Cardiac fibroblast (primary cell): ENCODE measurements at regions not wholly inside any gene's neighbourhood (a gene's known extent, or its start where the extent isn't known, plus 50 kb on each side); places are given as distances from the start of the nearest gene placed in this dataset.

Experiments
- DNase-seq, 2 donors: peaks; one replicate each; pipeline versions ENCODE4 v3.0.0 to v3.0.0-alpha.2; 2010; ENCODE audit warnings: low read depth in 2 of 2
- H3K4me3 ChIP-seq, 2 donors: replicated peaks in 1 of 2; 1 replicate in 1 of 2; 2 replicates in 1 of 2; pipeline ENCODE4 v1.5.1; 2011; ENCODE audit warnings: low read depth in 2 of 2, low read length in 2 of 2, mild to moderate bottlenecking in 2 of 2, moderate library complexity in 1 of 2
- CTCF ChIP-seq: IDR thresholded peaks from one replicate; pipeline ENCODE4 v1.5.1; 2011; ENCODE audit warnings: low read depth, mild to moderate bottlenecking, low read length, inconsistent platforms

GRCh38 chr6:92043777-92044176 lies 1375.6 kb downstream of the EPHA7 start:
- H3K4me3 ChIP-seq, result no peak overlapping the region
- no peak for TF ChIP-seq CTCF
- no peak for DNase-seq

GRCh38 chr6:92026878-92027277 lies 1392.5 kb downstream of the EPHA7 start:
- no peak overlapping the region for H3K4me3 ChIP-seq
- no peak for TF ChIP-seq CTCF
- DNase-seq, result no peak

- TF ChIP-seq CTCF, result no peak
- H3K4me3 ChIP-seq, result no peak overlapping the region
- no peak for DNase-seq
These were observed 1394.5 kb downstream of the EPHA7 start for GRCh38 chr6:92024881-92025280.

- DNase-seq, result no peak
- TF ChIP-seq CTCF, result no peak
- H3K4me3 ChIP-seq, result no peak overlapping the region
These were observed 1395.2 kb downstream of the EPHA7 start for GRCh38 chr6:92024110-92024509.

- no peak overlapping the region for H3K4me3 ChIP-seq
- TF ChIP-seq CTCF, result no peak
- DNase-seq, result no peak
These were observed 1395.9 kb downstream of the EPHA7 start for GRCh38 chr6:92023410-92023966.

- TF ChIP-seq CTCF, result no peak
- DNase-seq, result no peak
- no peak overlapping the region for H3K4me3 ChIP-seq
These were observed 1407.6 kb downstream of the EPHA7 start for GRCh38 chr6:92011681-92012245.

- no peak overlapping the region for H3K4me3 ChIP-seq
- no peak for DNase-seq
- no peak for TF ChIP-seq CTCF
These were observed 1410.4 kb downstream of the EPHA7 start for GRCh38 chr6:92008757-92009502.
